ENCODE measurements at regions not wholly inside any gene's neighbourhood (a gene's known extent, or its start where the extent isn't known, plus 50 kb on each side); places are given as distances from the start of the nearest gene placed in this dataset.

DNA sequence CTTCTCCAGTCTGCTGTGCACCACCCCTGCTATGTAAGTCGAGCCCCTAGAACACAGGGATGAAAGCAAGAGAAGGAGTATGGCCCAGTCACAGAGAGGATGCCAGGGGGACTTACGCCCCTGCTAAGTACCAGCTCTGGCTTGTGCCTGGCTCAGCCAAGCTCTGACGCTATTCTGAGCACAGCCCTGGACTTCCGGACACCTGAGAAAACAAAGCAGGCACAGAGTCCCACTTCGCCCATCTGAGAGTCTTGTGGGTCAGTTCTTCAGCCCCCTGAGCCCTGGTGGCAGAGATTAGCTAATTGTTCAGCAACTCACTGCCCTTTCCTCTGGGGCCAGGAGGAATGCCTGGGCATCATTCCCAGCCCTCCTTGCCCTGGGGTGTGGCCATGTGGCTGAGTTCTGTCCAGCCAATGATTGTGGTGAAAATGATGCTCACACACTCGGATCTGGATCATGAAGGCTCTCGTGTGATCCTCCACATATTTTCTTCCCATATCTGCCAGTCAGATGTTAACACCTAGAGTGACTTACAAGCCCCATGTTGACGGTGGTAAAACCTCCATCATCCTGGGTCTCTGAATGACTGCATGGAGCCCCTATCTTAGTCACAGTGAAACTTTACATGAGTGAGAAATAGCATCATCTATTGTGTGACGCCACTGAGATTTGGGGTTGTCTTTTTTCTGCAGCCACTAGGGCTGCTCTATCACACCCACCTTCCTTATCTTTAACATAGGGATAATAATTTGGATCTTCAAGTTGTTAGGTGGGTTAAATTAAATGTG is 105.7 kb downstream of the TPRA1 start:
- Histone ChIP-seq H3K27ac (ENCODE audit: low read depth, low read length) (no peak overlapping the region), H3K4me3 (ENCODE audit: low read length) (no peak overlapping the region), H3K9ac (ENCODE audit: extremely low read depth, low read length, poor library complexity, severe bottlenecking) (no peak overlapping the region), H3K9me3 (ENCODE audit: control insufficient read depth, low read length) (no peaks in the 10 kb centered on the region), H3K4me1 (ENCODE audit: control insufficient read depth, insufficient read depth, low read length) (no peaks in the 10 kb centered on the region), H3K36me3 (ENCODE audit: control insufficient read depth, insufficient read depth, low read length) (no peaks in the 10 kb centered on the region), H3K27me3 (ENCODE audit: control insufficient read depth, insufficient read depth, low read length, poor library complexity, severe bottlenecking) (no peaks in the 10 kb centered on the region)
- TF ChIP-seq, protein P1, sequence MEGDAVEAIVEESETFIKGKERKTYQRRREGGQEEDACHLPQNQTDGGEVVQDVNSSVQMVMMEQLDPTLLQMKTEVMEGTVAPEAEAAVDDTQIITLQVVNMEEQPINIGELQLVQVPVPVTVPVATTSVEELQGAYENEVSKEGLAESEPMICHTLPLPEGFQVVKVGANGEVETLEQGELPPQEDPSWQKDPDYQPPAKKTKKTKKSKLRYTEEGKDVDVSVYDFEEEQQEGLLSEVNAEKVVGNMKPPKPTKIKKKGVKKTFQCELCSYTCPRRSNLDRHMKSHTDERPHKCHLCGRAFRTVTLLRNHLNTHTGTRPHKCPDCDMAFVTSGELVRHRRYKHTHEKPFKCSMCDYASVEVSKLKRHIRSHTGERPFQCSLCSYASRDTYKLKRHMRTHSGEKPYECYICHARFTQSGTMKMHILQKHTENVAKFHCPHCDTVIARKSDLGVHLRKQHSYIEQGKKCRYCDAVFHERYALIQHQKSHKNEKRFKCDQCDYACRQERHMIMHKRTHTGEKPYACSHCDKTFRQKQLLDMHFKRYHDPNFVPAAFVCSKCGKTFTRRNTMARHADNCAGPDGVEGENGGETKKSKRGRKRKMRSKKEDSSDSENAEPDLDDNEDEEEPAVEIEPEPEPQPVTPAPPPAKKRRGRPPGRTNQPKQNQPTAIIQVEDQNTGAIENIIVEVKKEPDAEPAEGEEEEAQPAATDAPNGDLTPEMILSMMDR (conservative IDR thresholded peaks at IDR 0.05): no peak
- DNase-seq: peak; percentile 22
- Mint-ChIP-seq H3K27ac (no peak overlapping the region), H3K9me3 (no peaks in the 10 kb centered on the region), H3K27me3 (ENCODE audit: insufficient read depth) (no peaks in the 10 kb centered on the region), H3K4me3 (no peak overlapping the region), H3K4me1 (no peaks in the 10 kb centered on the region), H3K36me3 (ENCODE audit: low read depth) (no peaks in the 10 kb centered on the region)
- WGBS, 2 experiments (ENCODE audit: insufficient coverage in 1 of 2, insufficient read length in 1 of 2): 79 to 80% methylated on average over 8 to 9 of the region's 9 CpGs

DNA sequence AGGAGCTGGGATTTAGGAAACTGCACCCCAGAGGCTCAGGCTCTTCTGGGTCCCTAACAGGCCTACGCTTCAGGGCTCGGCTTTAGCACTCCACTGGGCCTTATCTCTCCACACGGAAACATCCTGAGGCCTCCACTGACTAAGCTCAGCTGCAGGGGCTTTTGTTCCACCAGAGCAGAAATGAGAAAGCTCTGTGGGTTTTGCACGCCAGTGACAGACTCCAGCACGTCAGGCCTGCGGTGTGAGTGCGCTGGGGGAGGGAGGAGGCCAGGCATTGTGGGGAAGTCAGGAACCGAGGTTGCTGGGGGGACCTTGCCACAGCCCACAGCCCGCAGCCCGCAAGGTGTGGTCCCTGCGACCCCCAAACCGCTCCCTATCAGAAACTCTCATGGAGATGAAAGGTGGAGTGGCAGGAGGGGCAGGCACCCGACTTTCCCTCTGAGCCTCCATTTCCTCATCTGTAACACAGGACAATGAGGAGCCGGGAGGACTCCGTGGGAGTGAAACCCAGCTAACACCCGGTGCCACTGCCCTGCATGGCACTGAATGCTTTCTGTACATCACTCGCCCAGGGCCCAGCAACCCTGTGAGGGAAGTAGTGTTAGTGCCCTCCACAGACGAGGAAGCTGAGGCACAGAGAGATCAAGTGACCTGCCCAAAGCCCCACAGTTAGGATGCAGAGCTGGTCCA is 106.5 kb downstream of the TPRA1 start:
- Histone ChIP-seq H3K4me3 (ENCODE audit: low read length) (no peak overlapping the region), H3K9me3 (ENCODE audit: control insufficient read depth, low read length) (no peaks in the 10 kb centered on the region), H3K27ac (ENCODE audit: low read depth, low read length) (no peak overlapping the region), H3K9ac (ENCODE audit: extremely low read depth, low read length, poor library complexity, severe bottlenecking) (no peak overlapping the region), H3K36me3 (ENCODE audit: control insufficient read depth, insufficient read depth, low read length) (no peaks in the 10 kb centered on the region), H3K27me3 (ENCODE audit: control insufficient read depth, insufficient read depth, low read length, poor library complexity, severe bottlenecking) (no peaks in the 10 kb centered on the region), H3K4me1 (ENCODE audit: control insufficient read depth, insufficient read depth, low read length) (no peaks in the 10 kb centered on the region)
- H3K27me3 Mint-ChIP-seq (ENCODE audit: insufficient read depth): no peaks in the 10 kb centered on the region
- H3K27ac Mint-ChIP-seq: no peak overlapping the region
- WGBS, 2 experiments (ENCODE audit: insufficient coverage in 1 of 2, insufficient read length in 1 of 2): 89 to 91% methylated on average over 12 to 18 of the region's 18 CpGs
- no peak overlapping the region for H3K4me3 Mint-ChIP-seq
- no peaks in the 10 kb centered on the region for H3K36me3 Mint-ChIP-seq (ENCODE audit: low read depth)
- peak; percentile 16 for DNase-seq
- no peaks in the 10 kb centered on the region for H3K4me1 Mint-ChIP-seq
- TF ChIP-seq, protein P1 (conservative IDR thresholded peaks at IDR 0.05): no peak
- no peaks in the 10 kb centered on the region for H3K9me3 Mint-ChIP-seq

DNA sequence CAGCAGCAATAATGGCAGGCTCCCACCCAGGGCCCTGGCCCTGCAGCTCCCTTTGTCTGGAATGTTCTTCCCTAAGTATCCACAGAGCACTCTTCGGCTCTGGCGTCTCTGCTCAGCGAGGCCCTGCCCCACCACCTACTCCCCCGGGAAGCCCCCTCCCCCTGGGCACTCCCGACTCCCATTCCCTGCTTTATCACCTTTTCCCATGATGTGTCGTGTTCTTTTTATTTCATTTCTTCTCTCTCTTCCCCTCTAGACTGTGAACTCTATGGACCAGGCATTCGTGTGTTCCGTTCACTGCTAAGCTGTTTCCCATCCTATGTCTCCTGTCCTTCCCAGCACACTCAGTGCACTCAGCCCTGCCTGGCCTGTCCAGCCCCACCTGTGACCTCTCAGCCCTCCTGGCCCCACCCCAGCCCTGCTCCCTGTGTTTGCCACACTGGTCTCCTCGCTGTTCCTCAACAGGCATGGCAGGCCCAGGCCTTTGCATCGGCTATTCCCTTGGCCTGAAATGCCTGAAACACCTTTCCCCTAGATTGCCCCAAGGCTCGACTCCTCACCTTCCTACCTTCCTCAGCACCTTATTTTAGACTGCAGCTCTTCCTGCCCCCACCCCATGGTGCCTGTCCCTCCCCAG is 107.4 kb downstream of the TPRA1 start:
- Histone ChIP-seq H3K9me3 (ENCODE audit: control insufficient read depth, low read length) (no peaks in the 10 kb centered on the region), H3K27ac (ENCODE audit: low read depth, low read length) (no peak overlapping the region), H3K4me1 (ENCODE audit: control insufficient read depth, insufficient read depth, low read length) (no peaks in the 10 kb centered on the region), H3K36me3 (ENCODE audit: control insufficient read depth, insufficient read depth, low read length) (no peaks in the 10 kb centered on the region), H3K4me3 (ENCODE audit: low read length) (no peak overlapping the region), H3K9ac (ENCODE audit: extremely low read depth, low read length, poor library complexity, severe bottlenecking) (no peak overlapping the region), H3K27me3 (ENCODE audit: control insufficient read depth, insufficient read depth, low read length, poor library complexity, severe bottlenecking) (no peaks in the 10 kb centered on the region)
- Mint-ChIP-seq H3K36me3 (ENCODE audit: low read depth) (no peaks in the 10 kb centered on the region), H3K27ac (no peak overlapping the region), H3K4me1 (no peaks in the 10 kb centered on the region), H3K27me3 (ENCODE audit: insufficient read depth) (no peaks in the 10 kb centered on the region), H3K9me3 (no peaks in the 10 kb centered on the region), H3K4me3 (no peak overlapping the region)
- TF ChIP-seq, protein P1 (conservative IDR thresholded peaks at IDR 0.05): no peak
- 86 to 92% methylated on average over 8 to 11 of the region's 11 CpGs for WGBS, 2 experiments (ENCODE audit: insufficient coverage in 1 of 2, insufficient read length in 1 of 2)
- DNase-seq: peak; percentile 33
